Right lobe of liver (tissue), 6 donors: ENCODE measurements at regions not wholly inside any gene's neighbourhood (a gene's known extent, or its start where the extent isn't known, plus 50 kb on each side); places are given as distances from the start of the nearest gene placed in this dataset.
A peak's percentile ranks its signal among the peaks of the same experiment; 100 is the strongest.

ENCODE experiments used
- ATAC-seq, 4 donors: fragments of 200-7000 bp; cut with Tn5 transposase; one replicate each; pipeline ENCODE4 v1.9.1; 2020; ENCODE audit warnings: mild to moderate bottlenecking in 4 of 4, moderate library complexity in 4 of 4
- DNase-seq, 3 donors: peaks; one replicate each; pipeline ENCODE4 v3.0.0-alpha.2; 2020
- H3K27ac ChIP-seq, 3 donors: fragments of 200-600 bp; one replicate each; pipeline ENCODE4 v1.8.0; 2022
- H3K27me3 ChIP-seq, 2 donors: fragments of 200-600 bp; one replicate each; pipeline ENCODE4 v1.8.0; 2022
- H3K36me3 ChIP-seq, 4 donors: fragments of 200-600 bp; sonication (generic) in 1 of 4; one replicate each; pipeline versions ENCODE4 v1.5.1 to v1.8.0; 2017 to 2022; ENCODE audit warnings: control low read depth in 1 of 4
- H3K4me1 ChIP-seq, 4 donors: fragments of 200-600 bp; sonication (generic) in 1 of 4; one replicate each; pipeline versions ENCODE4 v1.5.1 to v1.8.0; 2017 to 2022; ENCODE audit warnings: control low read depth in 1 of 4
- H3K4me3 ChIP-seq, 3 donors: fragments of 200-600 bp; one replicate each; pipeline ENCODE4 v1.8.0; 2022
- H3K9me3 ChIP-seq, 4 donors: fragments of 200-600 bp; sonication (generic) in 1 of 4; one replicate each; pipeline versions ENCODE4 v1.5.1 to v1.8.0; 2017 to 2022; ENCODE audit warnings: control low read depth in 1 of 4
- CTCF ChIP-seq, 4 donors: fragments of 200-600 bp in 3 of 4; fragments of 450-650 bp in 1 of 4; IDR thresholded peaks; one replicate each; pipeline versions ENCODE4 v1.5.1 to v1.8.0; 2016 to 2022; ENCODE audit warnings: antibody characterized with exemption in 4 of 4, mild to moderate bottlenecking in 2 of 4
- POLR2A ChIP-seq: fragments of 450-650 bp; IDR thresholded peaks from one replicate; pipeline ENCODE4 v1.6.1; 2017; ENCODE audit warnings: antibody characterized with exemption, mild to moderate bottlenecking
- WGBS: methylation state at CpG from one replicate; pipeline ENCODE4 v1.1.6; 2018; ENCODE audit warnings: low coverage, low lambda C conversion rate; ENCODE audit not compliant: insufficient coverage; ENCODE audit errors: missing lambda C conversion rate; 5-methylcytosine and 5-hydroxymethylcytosine counted together
- intact Hi-C, 2 donors: fragments of 100-400 bp; cut with DNase I; formaldehyde crosslinking; loops; one replicate each; pipeline versions ENCODE4 v1.11.2 to v1.14.1; 2022
- donor health status: DM: no; HTN: yes; CAD: no.
- donor health status: DM: no; HTN: no; CAD: no.
- donor health status: DM: no; HTN: no; CAD: no.
- donor health status: DM: no; HTN: yes; CAD: no.
- donor health status: DM: no; HTN: yes; CAD: no.

- ATAC-seq (no peak), DNase-seq (peak in 1 of 3 donors; percentile 30)
- Histone ChIP-seq H3K27ac (no peak overlapping the region), H3K36me3 (no peaks in the 10 kb centered on the region), H3K4me1 (no peaks in the 10 kb centered on the region), H3K4me3 (no peak overlapping the region), H3K27me3 (no peaks in the 10 kb centered on the region), H3K9me3 (no peaks in the 10 kb centered on the region)
- TF ChIP-seq POLR2A (no peak), CTCF (IDR thresholded peaks at IDR 0.05) (no peak)
- WGBS: 53% methylated on average over 5 of the region's 14 CpGs
- intact Hi-C loops: no loop called here
Observed at GRCh38 chr9:134575103-134575900, 66.3 kb upstream of the COL5A1 start.

GRCh38 chr9:134575901-134576176 lies 65.8 kb upstream of the COL5A1 start:
- H3K27me3 ChIP-seq: no peaks in the 10 kb centered on the region
- WGBS: 20% methylated on average over 1 of the region's 3 CpGs
- no peaks in the 10 kb centered on the region for H3K36me3 ChIP-seq
- TF ChIP-seq CTCF (IDR thresholded peaks at IDR 0.05): no peak
- TF ChIP-seq POLR2A: no peak
- H3K27ac ChIP-seq: no peak overlapping the region
- peak in 1 of 3 donors; percentile 19 for DNase-seq
- intact Hi-C loops: no loop called here
- no peaks in the 10 kb centered on the region for H3K4me1 ChIP-seq
- ATAC-seq: no peak
- H3K4me3 ChIP-seq: no peak overlapping the region
- peaks cover 0 to 1% (median 0%) of the 10 kb centered on the region in 4 donors for H3K9me3 ChIP-seq

DNA sequence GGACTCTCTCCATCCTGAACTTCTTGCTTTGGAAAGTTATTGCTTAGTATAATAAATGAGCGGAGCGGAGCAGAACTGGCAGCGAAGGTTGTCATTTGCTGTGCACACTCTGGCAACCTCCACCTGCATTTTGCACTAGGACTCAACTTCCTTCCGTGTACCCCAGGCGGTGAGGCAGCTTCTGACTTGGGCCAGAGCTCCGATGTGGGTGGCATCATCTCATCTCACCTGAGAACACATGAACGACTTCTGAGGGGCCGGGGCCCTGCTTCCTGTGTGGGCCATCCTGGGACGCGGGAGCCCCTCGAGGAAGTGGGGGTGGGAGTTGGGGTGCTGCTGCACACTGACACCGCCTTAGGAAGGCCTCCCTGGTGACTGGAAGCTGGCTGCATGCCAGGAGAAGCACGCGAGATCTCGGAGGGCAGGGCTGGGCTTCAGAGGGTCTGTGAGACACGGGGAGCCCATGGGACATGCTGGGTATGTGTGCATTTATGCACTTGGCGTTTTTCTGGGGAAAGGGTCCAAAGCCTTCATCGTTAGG lies 56.5 kb upstream of the COL5A1 start:
- TF ChIP-seq CTCF (IDR thresholded peaks at IDR 0.05): no peak
- TF ChIP-seq POLR2A: no peak
- WGBS: 74% methylated on average over 4 of the region's 18 CpGs
- Histone ChIP-seq H3K27ac (no peak overlapping the region), H3K9me3 (peaks cover 0 to 4% (median 0%) of the 10 kb centered on the region in 4 donors), H3K4me3 (no peak overlapping the region), H3K27me3 (no peaks in the 10 kb centered on the region), H3K36me3 (no peaks in the 10 kb centered on the region), H3K4me1 (no peaks in the 10 kb centered on the region)
- DNase-seq (peak in 1 of 3 donors; percentile 41), ATAC-seq (no peak)
- intact Hi-C loops: no loop called here

DNA sequence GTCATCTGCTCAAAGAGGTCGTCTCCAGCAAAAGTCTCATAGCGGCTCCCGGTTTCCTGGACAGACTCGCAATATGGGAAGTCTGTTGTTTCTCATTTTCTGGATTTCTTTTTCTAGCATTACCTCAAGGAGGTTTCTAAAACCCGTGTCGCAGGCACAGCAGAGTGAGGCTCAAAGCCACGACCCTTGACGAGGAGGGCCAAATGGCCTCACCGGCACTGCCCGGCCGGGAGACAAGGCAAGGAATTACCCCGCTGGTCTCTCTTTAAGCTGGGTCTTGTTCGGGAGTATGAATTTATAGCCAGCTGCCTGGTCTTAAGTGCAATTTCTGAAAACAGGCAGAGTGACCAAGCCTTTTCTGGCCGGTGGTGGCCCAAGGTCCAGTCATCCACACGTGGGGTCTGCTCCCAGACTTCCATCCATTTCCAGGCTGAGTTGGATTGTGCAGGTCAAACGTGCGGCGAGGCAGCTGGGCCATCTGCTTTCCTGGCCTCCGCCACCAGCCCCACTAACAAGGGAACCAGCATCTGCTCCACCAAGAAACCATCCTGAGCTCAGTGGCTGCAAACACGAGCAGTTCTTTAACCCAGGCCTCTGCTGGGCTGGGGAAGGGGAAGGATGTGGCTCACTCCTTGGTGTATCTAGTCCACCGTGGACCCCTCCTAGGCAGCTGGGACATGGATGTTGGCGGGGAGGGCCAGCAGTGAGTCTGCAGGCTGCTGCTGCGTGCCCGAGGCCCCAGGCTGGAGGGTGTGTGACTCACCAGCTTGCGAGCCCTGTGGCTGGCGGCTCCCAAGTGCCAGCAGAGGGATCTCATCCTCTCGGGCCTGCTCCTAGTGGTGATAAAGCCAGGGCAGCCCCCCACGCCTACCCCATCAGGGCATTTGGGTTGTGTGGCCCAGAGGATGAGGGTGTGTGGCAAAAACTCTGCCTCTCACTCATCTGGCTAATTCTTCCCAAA lies 55.6 kb upstream of the COL5A1 start:
- 66% methylated on average over 14 of the region's 28 CpGs for WGBS
- Histone ChIP-seq H3K27me3 (no peaks in the 10 kb centered on the region), H3K9me3 (peaks cover 0 to 2% (median 0%) of the 10 kb centered on the region in 4 donors), H3K27ac (no peak overlapping the region), H3K4me3 (no peak overlapping the region), H3K4me1 (no peaks in the 10 kb centered on the region), H3K36me3 (no peaks in the 10 kb centered on the region)
- intact Hi-C loops: no loop called here
- no peak for ATAC-seq
- DNase-seq: peak in 1 of 3 donors; percentile 33
- TF ChIP-seq POLR2A: no peak
- TF ChIP-seq CTCF (IDR thresholded peaks at IDR 0.05): no peak
